ENCODE measurements at regions not wholly inside any gene's neighbourhood (a gene's known extent, or its start where the extent isn't known, plus 50 kb on each side); places are given as distances from the start of the nearest gene placed in this dataset.

- intact Hi-C loops (cut with DNase I): no loop called here
- no peaks in the 10 kb centered on the region for H3K27me3 ChIP-seq
- H3K27ac ChIP-seq: no peak overlapping the region
- no peaks in the 10 kb centered on the region for H3K4me1 ChIP-seq
- no peak for TF ChIP-seq CTCF (IDR thresholded peaks at IDR 0.05)
- DNase-seq (ENCODE audit: low spot score in 2 of 2): no peak
- no peaks in the 10 kb centered on the region for H3K9me3 ChIP-seq
- no peak overlapping the region for H3K4me3 ChIP-seq
- H3K36me3 ChIP-seq: no peaks in the 10 kb centered on the region
Observed at GRCh38 chr5:18236386-18236785, 602.1 kb downstream of the TAF11L14 start.

- intact Hi-C loops (cut with DNase I): no loop called here
- Histone ChIP-seq H3K36me3 (no peaks in the 10 kb centered on the region), H3K27me3 (no peaks in the 10 kb centered on the region), H3K4me1 (no peaks in the 10 kb centered on the region), H3K4me3 (no peak overlapping the region), H3K9me3 (no peaks in the 10 kb centered on the region), H3K27ac (no peak overlapping the region)
- TF ChIP-seq CTCF (IDR thresholded peaks at IDR 0.05): no peak
- DNase-seq (ENCODE audit: low spot score in 2 of 2): no peak
Observed at GRCh38 chr5:18238321-18238720, 604.1 kb downstream of the TAF11L14 start.

- H3K4me1 ChIP-seq: no peaks in the 10 kb centered on the region
- no peak overlapping the region for H3K4me3 ChIP-seq
- intact Hi-C loops (cut with DNase I): no loop called here
- H3K27ac ChIP-seq: no peak overlapping the region
- no peaks in the 10 kb centered on the region for H3K9me3 ChIP-seq
- no peak for DNase-seq (ENCODE audit: low spot score in 2 of 2)
- TF ChIP-seq CTCF (IDR thresholded peaks at IDR 0.05): no peak
- H3K36me3 ChIP-seq: no peaks in the 10 kb centered on the region
- H3K27me3 ChIP-seq: no peaks in the 10 kb centered on the region
Observed at GRCh38 chr5:18240971-18241370, 606.7 kb downstream of the TAF11L14 start.

GRCh38 chr5:18243846-18244245 is 609.6 kb downstream of the TAF11L14 start:
- no peaks in the 10 kb centered on the region for H3K36me3 ChIP-seq
- no peaks in the 10 kb centered on the region for H3K9me3 ChIP-seq
- no peak for TF ChIP-seq CTCF (IDR thresholded peaks at IDR 0.05)
- no peak overlapping the region for H3K4me3 ChIP-seq
- intact Hi-C loops (cut with DNase I): no loop called here
- no peaks in the 10 kb centered on the region for H3K27me3 ChIP-seq
- H3K27ac ChIP-seq: no peak overlapping the region
- no peaks in the 10 kb centered on the region for H3K4me1 ChIP-seq
- DNase-seq (ENCODE audit: low spot score in 2 of 2): no peak

- intact Hi-C loops (cut with DNase I): no loop called here
- no peak for TF ChIP-seq CTCF (IDR thresholded peaks at IDR 0.05)
- H3K27me3 ChIP-seq: no peaks in the 10 kb centered on the region
- H3K9me3 ChIP-seq: no peaks in the 10 kb centered on the region
- H3K4me1 ChIP-seq: no peaks in the 10 kb centered on the region
- no peaks in the 10 kb centered on the region for H3K36me3 ChIP-seq
- no peak overlapping the region for H3K27ac ChIP-seq
- DNase-seq (ENCODE audit: low spot score in 2 of 2): no peak
- H3K4me3 ChIP-seq: no peak overlapping the region
Observed at GRCh38 chr5:18244309-18244708, 610.0 kb downstream of the TAF11L14 start.

GRCh38 chr5:18252559-18252958 is 618.3 kb downstream of the TAF11L14 start:
- DNase-seq (ENCODE audit: low spot score in 2 of 2): no peak
- Histone ChIP-seq H3K27ac (no peak overlapping the region), H3K27me3 (no peaks in the 10 kb centered on the region), H3K9me3 (no peaks in the 10 kb centered on the region), H3K4me1 (no peaks in the 10 kb centered on the region), H3K4me3 (no peak overlapping the region), H3K36me3 (no peaks in the 10 kb centered on the region)
- intact Hi-C loops (cut with DNase I): no loop called here
- TF ChIP-seq CTCF (IDR thresholded peaks at IDR 0.05): no peak
